Caco-2 (cell line): ENCODE measurements at regions not wholly inside any gene's neighbourhood (a gene's known extent, or its start where the extent isn't known, plus 50 kb on each side); places are given as distances from the start of the nearest gene placed in this dataset.

ENCODE experiments used
- BruUV-seq: library from RNA; stranded (reverse); fragments of 400-500 nt; replicated peaks from 2 replicates; lab custom pipeline; 2021; lab: Mats Ljungman, UMichigan
- CTCF ChIA-PET: fragments of 300-600 bp; sonication (Branson Sonifier 250); formaldehyde crosslinking; loops from one replicate; lab custom pipeline; 2022; ENCODE audit warnings: antibody characterized with exemption; lab: Charles Lee
- POLR2A ChIA-PET: fragments of 300-600 bp; sonication (Branson Sonifier 250); formaldehyde crosslinking; loops from one replicate; lab custom pipeline; 2022; ENCODE audit warnings: antibody characterized with exemption; lab: Charles Lee
- DNase-seq, 2 experiments: peaks; one replicate each; pipeline versions ENCODE4 v3.0.0 to v3.0.0-alpha.2; 2020 to 2022
- H3K27me3 ChIP-seq: replicated peaks from 2 replicates; pipeline ENCODE4 v1.6.0; 2011; ENCODE audit warnings: low read length; ENCODE audit not compliant: control insufficient read depth, insufficient read depth
- H3K36me3 ChIP-seq: 2 replicates; pipeline ENCODE4 v1.5.1; 2011; ENCODE audit warnings: low read length; ENCODE audit not compliant: control insufficient read depth, insufficient read depth
- H3K4me1 ChIP-seq: fragments of 250-450 bp; sonication (Bioruptor Pico); 2 replicates; pipeline ENCODE4 v1.5.1; 2020; ENCODE audit warnings: mild to moderate bottlenecking
- H3K4me3 ChIP-seq: 2 replicates; pipeline ENCODE4 v1.5.1; 2011; ENCODE audit warnings: low read depth, mild to moderate bottlenecking, control low read depth, low read length
- H3K9me3 ChIP-seq: fragments of 250-450 bp; sonication (Bioruptor Pico); 2 replicates; pipeline ENCODE4 v1.5.1; 2020; ENCODE audit warnings: mild to moderate bottlenecking, moderate library complexity
- H3K27ac Mint-ChIP-seq: one replicate; pipeline ENCODE4 v1.8.0; 2022; ENCODE audit warnings: mixed read lengths; ENCODE audit not compliant: unreplicated experiment
- H3K27me3 Mint-ChIP-seq: one replicate; pipeline ENCODE4 v1.8.0; 2022; ENCODE audit warnings: mixed read lengths; ENCODE audit not compliant: insufficient read depth, unreplicated experiment
- H3K36me3 Mint-ChIP-seq: one replicate; pipeline ENCODE4 v1.8.0; 2022; ENCODE audit warnings: mild to moderate bottlenecking, mixed read lengths; ENCODE audit not compliant: insufficient read depth, unreplicated experiment
- H3K4me1 Mint-ChIP-seq: one replicate; pipeline ENCODE4 v1.8.0; 2022; ENCODE audit warnings: low read depth, mixed read lengths; ENCODE audit not compliant: unreplicated experiment
- H3K4me3 Mint-ChIP-seq: one replicate; pipeline ENCODE4 v1.8.0; 2022; ENCODE audit warnings: mild to moderate bottlenecking, moderate library complexity, mixed read lengths; ENCODE audit not compliant: unreplicated experiment
- H3K9me3 Mint-ChIP-seq: one replicate; pipeline ENCODE4 v1.8.0; 2022; ENCODE audit warnings: mixed read lengths; ENCODE audit not compliant: unreplicated experiment
- intact Hi-C: fragments of 100-400 bp; cut with micrococcal nuclease; formaldehyde crosslinking; loops from one replicate; pipeline ENCODE4 v1.10.0; 2022; ENCODE audit not compliant: unreplicated experiment
- TF ChIP-seq, protein P1 (sequence below), 2 experiments: fragments of 200-600 bp in 1 of 2; IDR thresholded peaks; 1 replicate in 1 of 2; 2 replicates in 1 of 2; pipeline versions ENCODE4 v1.5.1 to v1.8.0; 2011 to 2022; ENCODE audit warnings: antibody characterized with exemption in 1 of 2, control low read depth in 1 of 2, inconsistent platforms in 1 of 2, low read depth in 1 of 2, low read length in 1 of 2, mild to moderate bottlenecking in 1 of 2, moderate library complexity in 1 of 2; ENCODE audit not compliant: insufficient read depth in 1 of 2, severe bottlenecking in 1 of 2, unreplicated experiment in 1 of 2

DNA sequence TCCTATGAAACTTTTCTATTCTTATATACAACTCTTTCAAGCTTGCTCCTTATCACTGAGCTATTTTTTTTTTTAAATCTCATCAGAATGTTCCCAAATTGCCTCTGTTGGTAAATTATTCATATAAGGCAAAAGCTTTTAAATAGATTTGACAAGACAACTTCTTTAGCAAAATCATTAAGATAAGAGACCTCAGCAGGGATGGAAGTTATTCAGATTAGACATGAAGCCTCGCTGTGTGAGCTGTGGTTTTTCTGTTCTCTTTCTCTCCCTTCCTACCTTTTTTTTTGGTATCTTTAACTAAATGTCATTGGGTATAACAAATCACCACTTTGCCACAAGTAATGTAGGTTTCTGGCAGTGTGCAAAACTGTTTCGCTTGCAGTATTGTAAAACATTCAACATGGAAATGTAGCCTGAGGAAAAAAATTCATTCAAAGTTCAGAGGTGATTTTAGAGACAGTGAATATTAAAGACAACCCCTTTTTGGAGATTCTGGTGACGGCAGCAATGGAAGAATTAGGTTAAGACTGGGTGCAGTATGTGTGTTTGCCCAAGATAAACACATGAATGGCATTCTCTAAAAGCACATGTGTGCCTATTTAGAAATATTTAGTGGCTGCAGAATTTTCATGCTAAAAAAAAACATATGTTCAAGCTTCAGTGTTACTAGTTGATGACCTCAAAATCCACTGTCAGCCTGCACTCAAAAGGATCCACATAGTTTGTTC is 467.1 kb downstream of the ZNF608 start:
- Mint-ChIP-seq H3K4me3 (no peak overlapping the region), H3K27me3 (no peaks in the 10 kb centered on the region), H3K4me1 (peaks cover 24% of the 10 kb centered on the region), H3K9me3 (peaks cover 21% of the 10 kb centered on the region), H3K27ac (no peak overlapping the region), H3K36me3 (peaks cover under 1% of the 10 kb centered on the region)
- Histone ChIP-seq H3K4me1 (peaks cover 23% of the 10 kb centered on the region), H3K9me3 (peaks cover 3% of the 10 kb centered on the region; the same call in 1 of the 2 replicates), H3K36me3 (no peaks in the 10 kb centered on the region), H3K4me3 (no peak overlapping the region), H3K27me3 (no peaks in the 10 kb centered on the region)
- ChIA-PET POLR2A (no interaction called here), CTCF (no interaction called here)
- DNase-seq: no peak
- TF ChIP-seq, protein P1, sequence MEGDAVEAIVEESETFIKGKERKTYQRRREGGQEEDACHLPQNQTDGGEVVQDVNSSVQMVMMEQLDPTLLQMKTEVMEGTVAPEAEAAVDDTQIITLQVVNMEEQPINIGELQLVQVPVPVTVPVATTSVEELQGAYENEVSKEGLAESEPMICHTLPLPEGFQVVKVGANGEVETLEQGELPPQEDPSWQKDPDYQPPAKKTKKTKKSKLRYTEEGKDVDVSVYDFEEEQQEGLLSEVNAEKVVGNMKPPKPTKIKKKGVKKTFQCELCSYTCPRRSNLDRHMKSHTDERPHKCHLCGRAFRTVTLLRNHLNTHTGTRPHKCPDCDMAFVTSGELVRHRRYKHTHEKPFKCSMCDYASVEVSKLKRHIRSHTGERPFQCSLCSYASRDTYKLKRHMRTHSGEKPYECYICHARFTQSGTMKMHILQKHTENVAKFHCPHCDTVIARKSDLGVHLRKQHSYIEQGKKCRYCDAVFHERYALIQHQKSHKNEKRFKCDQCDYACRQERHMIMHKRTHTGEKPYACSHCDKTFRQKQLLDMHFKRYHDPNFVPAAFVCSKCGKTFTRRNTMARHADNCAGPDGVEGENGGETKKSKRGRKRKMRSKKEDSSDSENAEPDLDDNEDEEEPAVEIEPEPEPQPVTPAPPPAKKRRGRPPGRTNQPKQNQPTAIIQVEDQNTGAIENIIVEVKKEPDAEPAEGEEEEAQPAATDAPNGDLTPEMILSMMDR (IDR thresholded peaks at IDR 0.05; ENCODE audit: insufficient read depth in 1 of 2, low read depth in 1 of 2, low read length in 1 of 2, severe bottlenecking in 1 of 2, unreplicated experiment in 1 of 2): no peak
- intact Hi-C loops: loop anchor here (5.0 kb wide), 1 partner anchor 237 kb away; no protein-coding TSS in a partner anchor
- BruUV-seq: no TSS peak

DNA sequence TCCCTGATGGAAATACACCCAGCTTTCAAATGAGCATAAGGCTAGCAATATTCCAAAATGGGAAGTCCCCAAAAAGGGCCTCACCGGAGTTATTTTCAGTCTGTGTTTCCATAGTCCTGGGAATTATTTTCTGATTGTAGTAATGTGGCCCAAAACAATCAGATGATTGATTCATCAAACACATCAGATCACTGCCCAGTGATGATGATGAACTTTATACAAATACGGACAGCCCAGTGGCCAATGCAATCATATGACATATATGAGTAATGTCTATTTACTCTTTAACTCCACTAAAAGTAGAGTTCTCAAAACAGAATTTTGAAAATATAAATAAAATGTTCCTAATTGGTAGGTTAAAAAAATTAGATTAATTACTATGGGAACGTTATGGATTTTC is 467.8 kb downstream of the ZNF608 start:
- peaks cover 3% of the 10 kb centered on the region; the same call in 1 of the 2 replicates for H3K9me3 ChIP-seq
- no peak overlapping the region for H3K4me3 ChIP-seq
- DNase-seq: no peak
- H3K27me3 ChIP-seq: no peaks in the 10 kb centered on the region
- TF ChIP-seq, protein P1 (IDR thresholded peaks at IDR 0.05; ENCODE audit: insufficient read depth in 1 of 2, low read depth in 1 of 2, low read length in 1 of 2, severe bottlenecking in 1 of 2, unreplicated experiment in 1 of 2): no peak
- Mint-ChIP-seq H3K9me3 (peaks cover 18% of the 10 kb centered on the region), H3K27me3 (no peaks in the 10 kb centered on the region), H3K4me1 (peaks cover 20% of the 10 kb centered on the region), H3K27ac (peak overlapping the region; percentile 23), H3K4me3 (no peak overlapping the region), H3K36me3 (no peaks in the 10 kb centered on the region)
- CTCF ChIA-PET: no interaction called here
- POLR2A ChIA-PET: no interaction called here
- H3K4me1 ChIP-seq: peaks cover 23% of the 10 kb centered on the region
- no TSS peak for BruUV-seq
- intact Hi-C loops: loop anchor here (5.0 kb wide), 1 partner anchor 236 kb away; no protein-coding TSS in a partner anchor
- no peaks in the 10 kb centered on the region for H3K36me3 ChIP-seq

DNA sequence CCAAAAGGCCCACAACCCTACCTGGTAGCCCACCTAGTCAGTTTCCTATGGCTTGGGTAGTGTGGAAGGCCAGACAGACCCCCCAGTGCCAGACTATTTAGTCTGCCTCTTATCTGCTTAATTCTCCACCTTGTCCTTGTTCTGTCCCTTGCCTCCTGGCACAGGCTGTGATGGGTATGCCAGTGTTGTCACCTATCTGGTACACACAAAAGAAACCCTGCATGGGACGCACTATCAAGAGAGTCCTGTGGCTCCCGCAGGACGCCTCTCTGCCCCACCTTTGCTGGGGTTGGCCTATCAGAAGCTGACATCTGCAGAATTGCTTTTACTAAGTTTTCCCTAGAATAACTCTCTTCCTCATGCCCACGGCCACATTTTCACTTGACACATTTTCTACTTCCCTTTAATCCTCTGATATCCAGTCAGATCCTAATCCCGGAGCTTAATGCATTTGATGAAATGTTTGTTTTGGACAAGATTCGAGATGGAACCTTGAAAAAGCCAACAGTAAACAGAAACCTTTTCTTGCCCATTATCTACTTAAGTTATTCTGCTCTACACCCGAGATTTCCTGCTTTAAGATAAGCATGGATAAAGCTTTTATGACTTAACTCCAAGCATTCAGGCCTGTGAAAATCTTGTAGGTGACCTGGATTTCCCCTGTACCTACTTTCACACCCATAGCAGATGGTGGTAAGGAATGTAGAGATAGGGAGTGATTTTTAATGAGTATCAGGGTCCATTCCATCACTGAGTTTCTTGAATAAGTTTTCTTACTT is 468.5 kb downstream of the ZNF608 start:
- CTCF ChIA-PET: no interaction called here
- Histone ChIP-seq H3K36me3 (no peaks in the 10 kb centered on the region), H3K4me1 (peaks cover 23% of the 10 kb centered on the region), H3K4me3 (no peak overlapping the region), H3K27me3 (no peaks in the 10 kb centered on the region), H3K9me3 (peaks cover 3% of the 10 kb centered on the region; the same call in 1 of the 2 replicates)
- no TSS peak for BruUV-seq
- Mint-ChIP-seq H3K4me1 (peaks cover 15% of the 10 kb centered on the region), H3K27me3 (no peaks in the 10 kb centered on the region), H3K4me3 (no peak overlapping the region), H3K36me3 (no peaks in the 10 kb centered on the region), H3K9me3 (peaks cover 18% of the 10 kb centered on the region), H3K27ac (peak overlapping the region; percentile 23)
- POLR2A ChIA-PET: no interaction called here
- TF ChIP-seq, protein P1 (IDR thresholded peaks at IDR 0.05; ENCODE audit: insufficient read depth in 1 of 2, low read depth in 1 of 2, low read length in 1 of 2, severe bottlenecking in 1 of 2, unreplicated experiment in 1 of 2): no peak
- intact Hi-C loops: loop anchor here (5.0 kb wide), 1 partner anchor 236 kb away; no protein-coding TSS in a partner anchor
- DNase-seq: peak in 1 of 2 experiments; percentile 7
